ENCODE measurements at regions not wholly inside any gene's neighbourhood (a gene's known extent, or its start where the extent isn't known, plus 50 kb on each side); places are given as distances from the start of the nearest gene placed in this dataset.
"Not testable (repeated sequence)": the region's sequence is repeated elsewhere in the genome, so short reads cannot be mapped to it uniquely, and the experiment has no call there.

GRCh38 chr1:65034879-65035278, 68.5 kb upstream of the JAK1 start:
- TF ChIP-seq, protein P1, sequence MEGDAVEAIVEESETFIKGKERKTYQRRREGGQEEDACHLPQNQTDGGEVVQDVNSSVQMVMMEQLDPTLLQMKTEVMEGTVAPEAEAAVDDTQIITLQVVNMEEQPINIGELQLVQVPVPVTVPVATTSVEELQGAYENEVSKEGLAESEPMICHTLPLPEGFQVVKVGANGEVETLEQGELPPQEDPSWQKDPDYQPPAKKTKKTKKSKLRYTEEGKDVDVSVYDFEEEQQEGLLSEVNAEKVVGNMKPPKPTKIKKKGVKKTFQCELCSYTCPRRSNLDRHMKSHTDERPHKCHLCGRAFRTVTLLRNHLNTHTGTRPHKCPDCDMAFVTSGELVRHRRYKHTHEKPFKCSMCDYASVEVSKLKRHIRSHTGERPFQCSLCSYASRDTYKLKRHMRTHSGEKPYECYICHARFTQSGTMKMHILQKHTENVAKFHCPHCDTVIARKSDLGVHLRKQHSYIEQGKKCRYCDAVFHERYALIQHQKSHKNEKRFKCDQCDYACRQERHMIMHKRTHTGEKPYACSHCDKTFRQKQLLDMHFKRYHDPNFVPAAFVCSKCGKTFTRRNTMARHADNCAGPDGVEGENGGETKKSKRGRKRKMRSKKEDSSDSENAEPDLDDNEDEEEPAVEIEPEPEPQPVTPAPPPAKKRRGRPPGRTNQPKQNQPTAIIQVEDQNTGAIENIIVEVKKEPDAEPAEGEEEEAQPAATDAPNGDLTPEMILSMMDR (IDR thresholded peaks at IDR 0.05), result not testable (repeated sequence)
- TF ChIP-seq EP300 (IDR thresholded peaks at IDR 0.05); POLR2AphosphoS5 (IDR thresholded peaks at IDR 0.05); POLR2A (IDR thresholded peaks at IDR 0.05; ENCODE audit: low read depth): not testable (repeated sequence)
